ENCODE measurements at regions not wholly inside any gene's neighbourhood (a gene's known extent, or its start where the extent isn't known, plus 50 kb on each side); places are given as distances from the start of the nearest gene placed in this dataset.

GRCh38 chr3:26763723-26764122, 141.2 kb downstream of the LRRC3B start:
- H3K4me1 ChIP-seq: no peaks in the 10 kb centered on the region
- TF ChIP-seq CTCF (IDR thresholded peaks at IDR 0.05): no peak
- TF ChIP-seq POLR2A (IDR thresholded peaks at IDR 0.05): no peak
- H3K27ac ChIP-seq: no peak overlapping the region
- H3K36me3 ChIP-seq: no peaks in the 10 kb centered on the region
- no peaks in the 10 kb centered on the region for H3K9me3 ChIP-seq
- no peak for DNase-seq
- no peaks in the 10 kb centered on the region for H3K27me3 ChIP-seq
- intact Hi-C loops (cut with DNase I; ENCODE audit: low total_unique reads): no loop called here
- H3K4me3 ChIP-seq: no peak overlapping the region

- intact Hi-C loops (cut with DNase I; ENCODE audit: low total_unique reads): no loop called here
- H3K36me3 ChIP-seq: no peaks in the 10 kb centered on the region
- no peaks in the 10 kb centered on the region for H3K9me3 ChIP-seq
- TF ChIP-seq CTCF (IDR thresholded peaks at IDR 0.05): no peak
- no peak for TF ChIP-seq POLR2A (IDR thresholded peaks at IDR 0.05)
- no peaks in the 10 kb centered on the region for H3K27me3 ChIP-seq
- no peaks in the 10 kb centered on the region for H3K4me1 ChIP-seq
- no peak for DNase-seq
- H3K4me3 ChIP-seq: no peak overlapping the region
- H3K27ac ChIP-seq: no peak overlapping the region
Observed at GRCh38 chr3:26766031-26766430, 143.5 kb downstream of the LRRC3B start.

GRCh38 chr3:26768068-26768651, 145.6 kb downstream of the LRRC3B start:
- Histone ChIP-seq H3K27ac (no peak overlapping the region), H3K9me3 (no peaks in the 10 kb centered on the region), H3K4me1 (no peaks in the 10 kb centered on the region), H3K27me3 (no peaks in the 10 kb centered on the region), H3K36me3 (no peaks in the 10 kb centered on the region), H3K4me3 (no peak overlapping the region)
- TF ChIP-seq CTCF (IDR thresholded peaks at IDR 0.05): no peak
- TF ChIP-seq POLR2A (IDR thresholded peaks at IDR 0.05): no peak
- intact Hi-C loops (cut with DNase I; ENCODE audit: low total_unique reads): no loop called here
- no peak for DNase-seq

- Histone ChIP-seq H3K27me3 (no peaks in the 10 kb centered on the region), H3K9me3 (no peaks in the 10 kb centered on the region), H3K27ac (no peak overlapping the region), H3K36me3 (no peaks in the 10 kb centered on the region), H3K4me1 (no peaks in the 10 kb centered on the region), H3K4me3 (no peak overlapping the region)
- TF ChIP-seq CTCF (IDR thresholded peaks at IDR 0.05) (no peak), POLR2A (IDR thresholded peaks at IDR 0.05) (no peak)
- intact Hi-C loops (cut with DNase I; ENCODE audit: low total_unique reads): no loop called here
- DNase-seq: no peak
Observed at GRCh38 chr3:26799679-26800317, 177.2 kb downstream of the LRRC3B start.

- Histone ChIP-seq H3K36me3 (no peaks in the 10 kb centered on the region), H3K4me3 (no peak overlapping the region), H3K27me3 (no peaks in the 10 kb centered on the region), H3K4me1 (no peaks in the 10 kb centered on the region), H3K27ac (no peak overlapping the region), H3K9me3 (no peaks in the 10 kb centered on the region)
- TF ChIP-seq POLR2A (IDR thresholded peaks at IDR 0.05): no peak
- no peak for TF ChIP-seq CTCF (IDR thresholded peaks at IDR 0.05)
- intact Hi-C loops (cut with DNase I; ENCODE audit: low total_unique reads): no loop called here
- no peak for DNase-seq
Observed at GRCh38 chr3:26807272-26807671, 184.7 kb downstream of the LRRC3B start.

Data from uterus (tissue), 3 donors.